Islet precursor cell (in vitro differentiated cells): ENCODE measurements at regions not wholly inside any gene's neighbourhood (a gene's known extent, or its start where the extent isn't known, plus 50 kb on each side); places are given as distances from the start of the nearest gene placed in this dataset.

ENCODE experiments used
- DNase-seq: peaks from one replicate; pipeline ENCODE4 v3.0.0-alpha.2; 2018

- DNase-seq: no peak
Measured at GRCh38 chrX:26347171-26347570, 131.2 kb downstream of the MAGEB5 start.

- no peak for DNase-seq
Measured at GRCh38 chrX:26334232-26334631, 118.3 kb downstream of the MAGEB5 start.

GRCh38 chrX:26328608-26329319 is 112.8 kb downstream of the MAGEB5 start:
- no peak for DNase-seq

DNA sequence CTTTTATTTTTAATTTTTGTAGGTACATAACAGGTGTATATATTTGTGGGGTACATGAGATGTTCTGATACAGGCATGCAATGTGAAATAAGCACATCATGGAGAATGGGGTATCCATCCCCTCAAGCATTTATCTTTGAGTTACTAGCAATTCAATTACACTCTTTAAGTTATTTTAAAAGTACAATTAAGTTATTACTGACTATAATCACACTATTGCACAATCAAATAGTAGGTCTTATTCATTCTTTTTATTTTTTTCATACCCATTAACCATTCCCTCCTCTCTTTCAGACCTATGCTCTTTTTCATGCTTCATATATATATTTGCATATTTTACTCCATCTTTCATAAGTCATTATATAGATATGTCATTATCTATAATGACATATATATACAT is 93.3 kb downstream of the MAGEB5 start:
- DNase-seq: no peak

DNA sequence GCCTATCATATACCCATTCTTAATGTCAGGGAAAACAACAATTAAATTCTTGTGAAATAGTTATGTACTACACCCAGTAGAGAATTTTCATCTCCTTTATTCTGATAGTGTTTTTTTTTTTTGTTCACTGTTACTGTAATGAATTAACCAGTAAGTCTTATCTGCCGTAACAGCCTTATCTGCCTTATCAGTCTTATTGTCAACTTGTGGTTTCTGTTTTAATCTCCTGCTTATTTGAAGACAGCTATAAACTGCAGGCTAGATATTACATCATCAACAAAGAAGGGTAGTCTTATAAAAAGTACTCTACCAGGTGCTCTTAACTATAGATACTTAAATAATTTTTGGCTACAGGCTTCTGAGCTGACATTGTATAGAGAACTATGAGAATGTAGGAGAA is 79.5 kb downstream of the MAGEB5 start:
- no peak for DNase-seq

DNA sequence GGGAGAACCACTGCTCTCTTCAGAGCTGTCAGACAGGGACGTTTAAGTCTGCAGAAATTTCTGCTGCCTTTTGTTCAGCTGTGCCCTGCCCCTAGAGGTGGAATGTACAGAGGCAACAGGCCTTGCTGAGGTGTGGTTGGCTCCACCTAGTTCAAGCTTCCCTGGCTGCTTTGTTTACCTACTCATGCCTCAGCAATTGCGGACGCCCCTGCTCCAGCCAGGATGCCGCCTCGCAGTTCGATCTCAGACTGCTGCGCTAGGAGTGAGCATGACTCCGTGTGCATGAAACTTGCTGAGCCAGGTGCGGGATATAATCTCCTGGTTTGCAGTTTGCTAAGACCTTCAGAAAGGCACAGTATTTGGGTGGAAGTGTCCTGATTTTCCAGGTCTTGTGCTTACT is 70.9 kb downstream of the MAGEB5 start:
- no peak for DNase-seq
